ENCODE measurements at regions not wholly inside any gene's neighbourhood (a gene's known extent, or its start where the extent isn't known, plus 50 kb on each side); places are given as distances from the start of the nearest gene placed in this dataset.

DNA sequence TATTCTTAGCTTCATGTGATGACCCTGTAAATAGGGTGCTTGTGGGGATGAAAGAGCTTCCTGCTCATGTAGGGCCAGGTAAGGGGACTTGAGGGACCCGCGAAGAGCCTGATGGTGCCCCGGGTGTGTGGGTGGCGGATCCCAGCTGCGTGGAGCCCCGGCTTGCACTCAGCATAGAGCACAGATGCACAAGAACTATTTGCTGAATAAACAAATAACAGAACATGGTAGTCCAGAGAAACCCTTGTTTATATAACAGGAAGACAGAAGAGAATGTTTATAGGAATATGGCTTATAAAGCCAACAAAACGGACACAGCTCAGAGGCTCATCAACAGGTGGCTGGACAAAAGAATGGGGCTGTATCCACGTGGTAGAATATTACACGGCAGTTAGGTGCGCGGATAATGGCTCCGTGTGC, 106.9 kb upstream of the COL5A1 start:
- H3K27me3 Mint-ChIP-seq, result peaks cover 1 to 4% of the 10 kb centered on the region in 2 donors
- intact Hi-C loops (cut with micrococcal nuclease), result no loop called here
- Histone ChIP-seq H3K9me3 (ENCODE audit: control insufficient read depth in 1 of 2, low read length in 2 of 2) (no peaks in the 10 kb centered on the region), H3K27me3 (ENCODE audit: insufficient read depth, low read length) (no peaks in the 10 kb centered on the region), H3K36me3 (ENCODE audit: insufficient read depth, low read length) (no peaks in the 10 kb centered on the region), H3K4me3 (ENCODE audit: low read length in 2 of 2) (no peak overlapping the region), H3K4me1 (ENCODE audit: insufficient read depth, low read length) (no peaks in the 10 kb centered on the region), H3K27ac (ENCODE audit: low read depth, low read length) (no peak overlapping the region)
- POLR2A ChIA-PET (ENCODE audit: partially characterized antibody), result no interaction called here
- CTCF ChIA-PET (ENCODE audit: partially characterized antibody), result no interaction called here
- DNase-seq, result no peak
- no peak overlapping the region for H3K27ac Mint-ChIP-seq
- H3K9me3 Mint-ChIP-seq, result peaks cover 0 to 14% (median 7%) of the 10 kb centered on the region in 8 donors
- no peak overlapping the region for H3K4me3 Mint-ChIP-seq
- no peaks in the 10 kb centered on the region for H3K4me1 Mint-ChIP-seq
- H3K36me3 Mint-ChIP-seq, result no peaks in the 10 kb centered on the region

DNA sequence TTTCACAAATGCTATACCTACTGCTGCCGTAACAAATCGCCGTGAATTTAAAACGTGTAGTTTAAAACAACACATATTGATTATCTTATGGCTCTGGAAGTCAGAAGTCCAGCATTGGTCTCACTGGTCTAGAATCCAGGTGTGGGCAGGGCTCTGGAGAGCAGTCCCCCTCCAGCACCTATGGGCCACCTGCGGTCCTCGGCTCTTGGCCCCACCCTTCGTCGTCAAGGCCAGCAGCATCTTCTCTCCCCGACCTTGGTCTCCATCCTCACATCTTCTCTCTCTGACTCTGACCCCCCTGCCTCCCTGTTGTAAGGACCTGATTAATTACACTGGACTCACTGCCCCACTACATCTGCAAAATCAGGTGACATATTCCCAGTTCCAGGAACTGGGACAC, 106.4 kb upstream of the COL5A1 start:
- peaks cover 0 to 11% (median 5%) of the 10 kb centered on the region in 8 donors for H3K9me3 Mint-ChIP-seq
- H3K36me3 Mint-ChIP-seq, result no peaks in the 10 kb centered on the region

DNA sequence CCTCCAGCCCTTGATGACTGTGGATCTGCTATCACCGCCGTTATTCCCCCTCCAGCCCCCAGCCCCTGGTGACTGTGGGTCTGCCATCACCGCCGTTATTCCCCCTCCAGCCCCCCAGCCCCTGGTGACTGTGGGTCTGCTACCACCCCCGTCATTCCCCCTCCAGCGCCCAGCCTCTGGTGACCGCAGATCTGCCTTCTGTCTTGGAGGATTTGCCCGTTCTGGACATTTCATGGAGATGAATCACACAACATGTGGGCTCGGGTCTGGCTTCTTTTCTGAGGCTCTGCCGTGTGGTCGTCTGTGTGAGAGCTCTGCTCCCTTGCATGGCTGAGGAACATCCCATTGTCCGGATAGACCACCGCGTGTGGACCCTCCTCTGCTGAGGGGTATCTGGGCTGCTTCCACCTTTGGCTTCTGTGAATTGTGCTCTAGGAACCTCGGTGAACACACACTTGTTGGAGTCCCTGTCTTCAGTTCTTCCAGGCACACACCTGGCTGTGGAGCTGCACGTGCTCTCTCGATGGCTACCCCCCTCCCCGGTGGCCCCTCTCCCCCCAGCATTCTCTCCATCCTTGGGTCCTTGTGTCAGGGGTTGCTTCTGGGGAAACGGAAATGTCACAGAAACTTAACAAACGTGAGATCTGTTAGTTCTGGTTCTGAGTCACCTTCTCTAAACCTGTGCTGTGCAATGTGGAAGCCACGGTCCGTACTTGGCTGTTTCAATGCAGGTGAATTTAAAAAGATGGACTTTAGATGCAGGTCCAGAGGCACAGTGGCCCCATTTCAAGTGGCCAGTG, 105.3 kb upstream of the COL5A1 start:
- no peak overlapping the region for H3K4me3 ChIP-seq (ENCODE audit: low read length in 2 of 2)
- H3K9me3 ChIP-seq (ENCODE audit: control insufficient read depth in 1 of 2, low read length in 2 of 2), result no peaks in the 10 kb centered on the region
- no peak for DNase-seq
- CTCF ChIA-PET (ENCODE audit: partially characterized antibody), result no interaction called here
- Mint-ChIP-seq H3K27ac (no peak overlapping the region), H3K36me3 (no peaks in the 10 kb centered on the region), H3K4me1 (no peaks in the 10 kb centered on the region), H3K27me3 (peaks cover 0 to 4% of the 10 kb centered on the region in 2 donors), H3K9me3 (no peaks in the 10 kb centered on the region), H3K4me3 (no peak overlapping the region)
- no peaks in the 10 kb centered on the region for H3K27me3 ChIP-seq (ENCODE audit: insufficient read depth, low read length)
- H3K36me3 ChIP-seq (ENCODE audit: insufficient read depth, low read length), result no peaks in the 10 kb centered on the region
- POLR2A ChIA-PET (ENCODE audit: partially characterized antibody), result no interaction called here
- H3K4me1 ChIP-seq (ENCODE audit: insufficient read depth, low read length), result no peaks in the 10 kb centered on the region
- H3K27ac ChIP-seq (ENCODE audit: low read depth, low read length), result no peak overlapping the region
- intact Hi-C loops (cut with micrococcal nuclease), result no loop called here

More for the DNA sequence above, 106.4 kb upstream of the COL5A1 start:
- Mint-ChIP-seq H3K27ac (no peak overlapping the region), H3K27me3 (peaks cover 0 to 4% of the 10 kb centered on the region in 2 donors), H3K4me1 (no peaks in the 10 kb centered on the region), H3K4me3 (no peak overlapping the region)
- CTCF ChIA-PET (ENCODE audit: partially characterized antibody), result no interaction called here
- H3K27ac ChIP-seq (ENCODE audit: low read depth, low read length), result no peak overlapping the region
- no peak overlapping the region for H3K4me3 ChIP-seq (ENCODE audit: low read length in 2 of 2)
- H3K27me3 ChIP-seq (ENCODE audit: insufficient read depth, low read length), result no peaks in the 10 kb centered on the region
- no peak for DNase-seq
- H3K36me3 ChIP-seq (ENCODE audit: insufficient read depth, low read length), result no peaks in the 10 kb centered on the region
- intact Hi-C loops (cut with micrococcal nuclease), result no loop called here
- POLR2A ChIA-PET (ENCODE audit: partially characterized antibody), result no interaction called here
- H3K9me3 ChIP-seq (ENCODE audit: control insufficient read depth in 1 of 2, low read length in 2 of 2), result no peaks in the 10 kb centered on the region
- no peaks in the 10 kb centered on the region for H3K4me1 ChIP-seq (ENCODE audit: insufficient read depth, low read length)

DNA sequence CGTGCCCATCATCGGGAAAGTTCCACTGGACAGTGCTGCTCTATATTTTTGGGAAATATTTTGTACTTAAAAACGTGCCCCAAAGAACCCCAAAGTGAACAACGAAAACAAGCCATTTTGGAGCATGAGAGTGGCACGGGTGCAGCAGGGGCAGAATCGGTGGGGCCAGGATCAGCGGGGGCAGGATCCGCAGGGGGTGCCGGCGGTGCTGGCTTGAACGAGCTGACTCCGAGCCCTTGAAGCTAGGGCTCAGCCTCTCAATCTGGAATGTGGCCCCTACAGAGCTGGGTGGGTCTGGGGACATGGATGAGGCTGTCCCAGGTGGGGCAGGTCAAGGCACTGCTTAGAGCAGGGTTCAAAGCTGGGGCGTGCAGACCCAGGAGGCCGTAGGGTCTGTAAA, 104.7 kb upstream of the COL5A1 start:
- H3K9me3 ChIP-seq (ENCODE audit: control insufficient read depth in 1 of 2, low read length in 2 of 2), result no peaks in the 10 kb centered on the region
- H3K27ac Mint-ChIP-seq, result no peak overlapping the region
- H3K36me3 ChIP-seq (ENCODE audit: insufficient read depth, low read length), result no peaks in the 10 kb centered on the region
- no peak overlapping the region for H3K27ac ChIP-seq (ENCODE audit: low read depth, low read length)
- no peaks in the 10 kb centered on the region for H3K4me1 ChIP-seq (ENCODE audit: insufficient read depth, low read length)
- H3K4me3 Mint-ChIP-seq, result no peak overlapping the region
- no peaks in the 10 kb centered on the region for H3K36me3 Mint-ChIP-seq
- H3K9me3 Mint-ChIP-seq, result peaks cover 0 to 4% (median 0%) of the 10 kb centered on the region in 8 donors
- ChIA-PET POLR2A (ENCODE audit: partially characterized antibody) (no interaction called here), CTCF (ENCODE audit: partially characterized antibody) (no interaction called here)
- intact Hi-C loops (cut with micrococcal nuclease), result no loop called here
- no peak for DNase-seq
- H3K27me3 Mint-ChIP-seq, result peaks cover 0 to 4% of the 10 kb centered on the region in 2 donors
- H3K27me3 ChIP-seq (ENCODE audit: insufficient read depth, low read length), result no peaks in the 10 kb centered on the region
- no peak overlapping the region for H3K4me3 ChIP-seq (ENCODE audit: low read length in 2 of 2)
- no peaks in the 10 kb centered on the region for H3K4me1 Mint-ChIP-seq

DNA sequence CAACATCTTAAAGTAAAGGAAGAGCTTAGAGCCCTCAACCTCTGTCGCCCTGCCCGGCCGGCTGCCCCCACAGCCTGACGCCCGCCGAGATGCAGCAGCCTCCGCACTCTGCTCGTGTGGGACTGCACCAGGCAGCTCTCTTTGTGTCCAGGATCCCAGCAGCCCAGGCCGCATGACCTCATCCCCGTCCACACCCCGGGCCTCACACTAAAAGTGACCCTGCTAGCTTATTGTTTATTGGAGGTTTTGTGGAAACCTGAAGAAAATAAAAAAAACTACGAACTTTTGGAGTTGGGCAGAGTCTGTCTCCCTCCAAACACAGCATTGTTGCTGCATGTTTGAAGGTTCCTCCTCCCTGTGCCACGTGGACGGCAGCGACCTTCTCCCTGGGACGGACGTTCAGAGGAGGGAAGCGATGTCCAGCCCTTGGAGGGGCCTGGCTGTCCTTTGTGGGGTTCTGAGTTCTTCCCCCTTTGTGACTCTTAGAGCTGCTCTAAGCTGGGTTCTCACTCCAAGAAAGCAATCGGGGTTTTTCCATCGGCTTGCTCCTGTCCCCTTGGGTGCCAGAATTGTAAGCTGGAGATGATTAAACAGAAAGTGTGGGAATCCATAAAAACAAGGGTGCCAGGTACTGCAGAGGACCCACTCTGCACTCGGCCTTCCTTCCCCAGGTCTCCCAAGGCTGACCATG, 103.5 kb upstream of the COL5A1 start:
- intact Hi-C loops (cut with micrococcal nuclease), result no loop called here

DNA sequence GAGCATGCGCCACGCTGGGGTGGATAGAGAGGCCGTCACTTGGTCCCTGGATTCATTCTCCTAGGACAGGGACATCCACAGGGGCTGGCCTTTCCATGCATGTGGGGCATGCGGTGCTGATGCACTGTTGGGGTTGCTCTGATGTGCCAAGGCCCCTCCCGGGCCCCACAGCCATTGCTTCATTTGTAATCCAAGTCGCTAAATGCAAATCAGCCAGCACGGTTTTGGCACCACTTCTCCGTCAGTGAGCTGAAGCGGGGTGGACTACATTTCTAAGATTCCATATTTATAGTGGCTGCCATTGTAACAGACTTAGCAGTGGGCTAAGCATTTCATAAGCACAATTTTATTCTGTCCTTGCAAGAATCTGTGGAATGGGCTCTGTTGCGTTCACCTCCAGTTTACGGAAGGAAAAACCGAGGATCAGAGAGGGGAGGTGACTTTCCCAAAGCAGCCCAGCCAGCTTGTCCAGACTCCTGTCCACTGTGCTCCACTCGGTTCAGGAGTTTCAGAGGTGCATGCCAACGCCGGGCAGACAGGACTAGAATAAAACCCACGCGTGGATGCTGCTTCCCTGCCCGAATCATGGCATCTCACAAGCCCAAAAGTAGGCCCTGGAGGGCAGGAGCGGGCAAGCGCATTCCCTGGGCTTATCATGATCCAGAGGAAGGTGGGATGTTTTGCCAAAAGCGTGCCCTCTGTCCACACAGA, 102.6 kb upstream of the COL5A1 start:
- Mint-ChIP-seq H3K27me3 (peaks cover 0 to 4% of the 10 kb centered on the region in 2 donors), H3K4me1 (no peaks in the 10 kb centered on the region), H3K36me3 (no peaks in the 10 kb centered on the region), H3K9me3 (peaks cover 0 to 4% (median 0%) of the 10 kb centered on the region in 8 donors), H3K4me3 (no peak overlapping the region), H3K27ac (no peak overlapping the region)
- Histone ChIP-seq H3K27me3 (ENCODE audit: insufficient read depth, low read length) (no peaks in the 10 kb centered on the region), H3K4me3 (ENCODE audit: low read length in 2 of 2) (no peak overlapping the region), H3K9me3 (ENCODE audit: control insufficient read depth in 1 of 2, low read length in 2 of 2) (no peaks in the 10 kb centered on the region), H3K36me3 (ENCODE audit: insufficient read depth, low read length) (no peaks in the 10 kb centered on the region), H3K27ac (ENCODE audit: low read depth, low read length) (no peak overlapping the region), H3K4me1 (ENCODE audit: insufficient read depth, low read length) (no peaks in the 10 kb centered on the region)
- ChIA-PET CTCF (ENCODE audit: partially characterized antibody) (no interaction called here), POLR2A (ENCODE audit: partially characterized antibody) (no interaction called here)
- intact Hi-C loops (cut with micrococcal nuclease), result no loop called here
- no peak for DNase-seq

More for the DNA sequence above, 103.5 kb upstream of the COL5A1 start:
- no peaks in the 10 kb centered on the region for H3K4me1 ChIP-seq (ENCODE audit: insufficient read depth, low read length)
- H3K36me3 ChIP-seq (ENCODE audit: insufficient read depth, low read length), result no peaks in the 10 kb centered on the region
- Mint-ChIP-seq H3K9me3 (peaks cover 0 to 4% (median 0%) of the 10 kb centered on the region in 8 donors), H3K27ac (no peak overlapping the region), H3K36me3 (no peaks in the 10 kb centered on the region), H3K4me1 (no peaks in the 10 kb centered on the region), H3K27me3 (peaks cover 0 to 4% of the 10 kb centered on the region in 2 donors), H3K4me3 (no peak overlapping the region)
- ChIA-PET CTCF (ENCODE audit: partially characterized antibody) (no interaction called here), POLR2A (ENCODE audit: partially characterized antibody) (no interaction called here)
- no peak overlapping the region for H3K27ac ChIP-seq (ENCODE audit: low read depth, low read length)
- H3K27me3 ChIP-seq (ENCODE audit: insufficient read depth, low read length), result no peaks in the 10 kb centered on the region
- H3K4me3 ChIP-seq (ENCODE audit: low read length in 2 of 2), result no peak overlapping the region
- DNase-seq, result no peak
- no peaks in the 10 kb centered on the region for H3K9me3 ChIP-seq (ENCODE audit: control insufficient read depth in 1 of 2, low read length in 2 of 2)

DNA sequence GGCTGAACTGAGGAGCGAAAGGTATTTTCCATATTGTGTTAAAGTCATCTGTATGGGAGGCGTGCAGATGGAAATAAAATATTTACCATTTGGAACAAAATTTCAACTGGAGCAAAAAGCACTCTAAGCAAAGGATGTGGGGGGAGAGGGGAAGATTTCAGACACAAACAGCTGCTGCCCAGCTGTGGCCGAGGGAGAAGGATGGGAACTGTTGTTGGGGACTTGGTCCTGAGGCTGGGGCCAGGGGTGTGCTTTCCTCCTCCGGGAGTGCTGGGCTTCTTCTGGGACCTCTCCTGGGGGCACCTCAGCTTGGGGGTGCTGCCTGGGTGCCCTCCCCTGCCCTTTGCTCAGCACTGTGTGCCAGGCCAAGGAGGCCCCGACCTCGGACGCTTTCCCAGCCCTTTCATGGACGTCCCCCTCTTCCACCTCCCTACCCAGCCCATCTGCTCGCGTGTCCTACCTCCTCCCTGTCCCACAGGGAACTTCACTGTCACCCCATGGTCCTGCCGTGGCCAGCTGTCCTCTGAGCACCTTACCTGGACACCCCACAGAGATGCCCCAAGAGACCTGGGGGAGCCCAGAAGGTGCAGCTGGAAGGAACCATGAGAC, 101.9 kb upstream of the COL5A1 start:
- DNase-seq, result no peak
- Histone ChIP-seq H3K27me3 (ENCODE audit: insufficient read depth, low read length) (no peaks in the 10 kb centered on the region), H3K27ac (ENCODE audit: low read depth, low read length) (no peak overlapping the region), H3K4me3 (ENCODE audit: low read length in 2 of 2) (no peak overlapping the region), H3K9me3 (ENCODE audit: control insufficient read depth in 1 of 2, low read length in 2 of 2) (no peaks in the 10 kb centered on the region), H3K4me1 (ENCODE audit: insufficient read depth, low read length) (no peaks in the 10 kb centered on the region), H3K36me3 (ENCODE audit: insufficient read depth, low read length) (no peaks in the 10 kb centered on the region)
- Mint-ChIP-seq H3K9me3 (peaks cover 0 to 4% (median 0%) of the 10 kb centered on the region in 8 donors), H3K36me3 (no peaks in the 10 kb centered on the region), H3K27me3 (peaks cover 1 to 5% of the 10 kb centered on the region in 2 donors), H3K4me3 (no peak overlapping the region), H3K27ac (no peak overlapping the region), H3K4me1 (no peaks in the 10 kb centered on the region)
- ChIA-PET CTCF (ENCODE audit: partially characterized antibody) (no interaction called here), POLR2A (ENCODE audit: partially characterized antibody) (no interaction called here)
- intact Hi-C loops (cut with micrococcal nuclease), result no loop called here
